ENCODE measurements at regions not wholly inside any gene's neighbourhood (a gene's known extent, or its start where the extent isn't known, plus 50 kb on each side); places are given as distances from the start of the nearest gene placed in this dataset.

DNA sequence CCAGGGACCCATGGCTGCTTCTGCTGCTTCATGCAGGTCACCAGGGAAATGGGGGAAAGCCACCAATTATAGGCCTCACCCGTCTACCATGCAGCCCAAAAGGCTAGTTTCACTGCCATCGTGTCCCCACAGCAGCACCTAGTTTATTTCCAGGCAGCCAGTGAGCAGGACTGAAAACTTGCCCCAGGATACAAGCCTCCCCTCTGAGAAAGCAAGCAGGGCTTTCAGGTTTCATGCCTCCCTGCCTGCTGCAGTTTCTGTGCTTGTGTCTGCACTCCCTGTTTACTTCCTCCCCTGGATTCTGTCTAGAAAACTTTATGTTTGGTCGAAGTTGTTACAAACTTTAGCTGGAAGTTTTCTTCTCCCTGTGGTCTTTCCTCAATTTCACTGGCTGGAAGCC lies 319.1 kb downstream of the ANXA1 start:
- no peak for DNase-seq

DNA sequence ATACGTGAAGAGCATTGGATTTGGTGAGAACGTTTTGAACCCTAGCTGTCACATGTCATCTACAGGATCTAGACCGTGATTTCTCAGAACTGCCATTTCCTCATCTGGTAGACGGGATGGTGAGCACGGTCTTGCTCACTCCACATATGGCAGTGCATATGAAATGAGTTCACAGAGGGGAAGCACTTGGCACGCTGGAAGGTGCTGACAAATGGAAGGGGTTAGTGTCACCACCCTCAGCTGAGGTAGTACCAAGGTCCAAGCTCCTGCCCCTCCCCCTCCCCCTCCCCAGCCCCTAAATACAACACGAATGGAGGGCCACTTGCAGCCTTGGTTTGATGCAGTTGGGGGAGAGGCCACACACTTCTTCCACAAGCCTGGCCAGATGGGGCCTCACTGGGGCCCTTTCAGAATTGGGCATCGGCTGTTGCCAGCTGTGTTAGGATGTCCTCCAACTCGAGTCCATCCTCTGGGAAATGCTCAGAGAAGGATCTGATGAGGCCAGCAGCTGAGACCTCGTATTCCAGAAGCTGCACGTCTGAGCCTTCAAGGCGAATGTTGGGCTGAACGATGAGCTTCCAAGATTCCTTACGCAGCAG lies 322.4 kb downstream of the ANXA1 start:
- DNase-seq: no peak

DNA sequence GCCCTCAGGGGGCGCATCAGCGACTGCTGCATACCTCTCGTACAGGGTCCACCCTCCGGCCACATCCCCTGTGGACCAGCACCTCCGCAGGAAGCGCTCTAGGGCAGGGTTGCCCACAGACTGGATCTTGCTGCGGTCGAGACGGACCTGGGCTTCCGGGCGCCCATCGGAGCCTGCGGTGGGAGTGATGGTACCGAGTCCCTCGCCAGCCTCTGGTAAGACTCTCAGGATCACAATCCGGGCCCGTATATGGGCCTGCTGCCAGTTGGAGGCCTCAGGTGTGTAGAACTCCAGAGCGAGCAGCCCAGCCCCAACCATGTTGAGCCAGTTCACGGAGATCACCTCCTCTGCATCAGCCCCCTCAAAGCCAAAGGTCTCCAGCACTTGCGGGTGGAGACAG lies 323.0 kb downstream of the ANXA1 start:
- DNase-seq: no peak

DNA sequence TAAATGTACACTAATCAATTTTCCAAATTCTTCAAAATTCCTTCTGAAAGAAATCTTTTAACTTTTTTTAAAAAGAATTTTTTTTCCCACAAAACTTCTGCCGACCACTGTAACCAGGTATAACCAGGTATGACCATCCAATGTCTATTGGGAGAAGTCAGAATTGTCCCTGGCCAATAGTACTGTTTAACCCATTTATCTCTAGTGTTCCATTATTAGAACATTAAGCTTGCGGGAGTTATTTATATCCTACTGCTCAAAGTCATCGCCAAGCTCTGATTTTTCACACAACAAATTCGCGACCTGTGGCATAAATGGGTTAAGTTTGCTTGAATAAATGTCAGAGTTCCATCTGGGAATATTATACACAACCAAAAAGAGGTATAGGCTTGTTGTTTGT lies 343.2 kb downstream of the ANXA1 start:
- no peak for DNase-seq

DNA sequence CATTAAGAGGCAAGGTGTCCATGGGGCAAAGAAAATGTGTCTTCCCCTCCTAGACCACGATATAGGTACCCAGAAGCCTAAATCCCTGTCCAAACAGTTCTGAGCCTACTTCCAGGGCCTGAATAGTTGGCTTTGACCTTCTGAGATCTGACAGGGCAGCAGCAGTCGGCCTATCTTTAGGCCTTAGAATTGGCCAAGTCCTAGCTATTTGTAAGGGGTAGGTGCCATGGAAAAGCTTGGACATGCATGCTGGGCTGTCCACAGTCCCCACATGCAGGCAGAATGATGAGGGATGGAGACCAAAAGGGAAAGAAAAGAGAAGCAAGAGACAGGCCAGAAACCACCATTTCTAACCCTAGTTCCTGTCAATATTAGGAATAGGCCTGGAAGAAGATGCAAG lies 346.1 kb downstream of the ANXA1 start:
- no peak for DNase-seq

DNA sequence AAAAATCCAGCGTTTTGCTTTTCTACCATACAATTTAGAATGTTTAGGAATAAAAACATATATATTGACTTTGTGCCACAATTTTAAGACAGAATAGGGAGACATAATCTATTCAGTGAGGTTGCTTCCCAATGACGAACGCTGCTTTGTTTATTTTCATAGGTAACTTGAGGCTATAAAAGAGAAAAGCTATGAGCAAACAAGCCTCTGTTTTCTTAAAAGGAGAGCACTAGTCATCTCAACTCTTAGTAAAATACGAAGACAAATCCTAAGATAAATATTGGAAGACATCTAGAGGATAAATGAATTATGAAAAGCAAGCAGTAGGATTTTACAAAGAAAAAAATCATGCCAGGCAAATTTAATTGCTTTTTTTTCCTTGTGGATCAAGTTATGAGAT lies 363.6 kb downstream of the ANXA1 start:
- DNase-seq: no peak

DNA sequence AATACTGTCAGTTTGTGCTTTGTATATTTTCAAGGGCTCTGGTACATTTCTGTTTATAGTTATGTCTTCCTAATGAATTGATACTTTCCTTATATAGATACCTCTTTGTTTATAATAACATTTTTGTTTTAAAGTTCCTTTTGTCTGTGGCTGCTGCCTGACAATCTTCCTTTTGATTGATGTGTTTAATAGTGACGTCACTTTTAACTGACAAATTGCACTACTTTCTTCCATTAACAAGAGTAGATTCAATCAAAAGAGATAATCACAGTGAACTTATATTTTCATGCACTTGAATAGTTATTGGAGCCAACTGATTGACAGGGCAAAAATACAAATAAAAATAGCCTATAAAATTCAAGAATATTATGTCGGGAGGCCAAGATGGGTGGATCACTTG lies 371.7 kb downstream of the ANXA1 start:
- no peak for DNase-seq

DNA sequence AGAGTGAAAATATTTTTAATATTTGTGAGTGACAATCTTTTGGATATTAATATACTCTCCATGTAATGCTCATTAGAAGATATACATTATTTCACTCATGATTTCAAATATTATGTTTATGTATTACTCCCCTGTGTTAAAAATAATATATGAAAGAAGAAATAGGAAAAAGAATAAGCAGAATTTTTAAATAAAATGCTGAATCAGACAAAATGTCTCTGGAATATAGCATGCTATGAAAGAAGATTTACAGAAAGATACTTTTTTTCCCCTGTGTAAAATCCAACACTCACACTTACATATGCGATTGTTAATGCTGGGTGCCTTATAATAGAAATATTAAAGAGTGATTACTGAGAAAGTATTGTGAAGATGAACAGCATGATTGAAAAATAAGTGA lies 373.7 kb downstream of the ANXA1 start:
- no peak for DNase-seq

DNA sequence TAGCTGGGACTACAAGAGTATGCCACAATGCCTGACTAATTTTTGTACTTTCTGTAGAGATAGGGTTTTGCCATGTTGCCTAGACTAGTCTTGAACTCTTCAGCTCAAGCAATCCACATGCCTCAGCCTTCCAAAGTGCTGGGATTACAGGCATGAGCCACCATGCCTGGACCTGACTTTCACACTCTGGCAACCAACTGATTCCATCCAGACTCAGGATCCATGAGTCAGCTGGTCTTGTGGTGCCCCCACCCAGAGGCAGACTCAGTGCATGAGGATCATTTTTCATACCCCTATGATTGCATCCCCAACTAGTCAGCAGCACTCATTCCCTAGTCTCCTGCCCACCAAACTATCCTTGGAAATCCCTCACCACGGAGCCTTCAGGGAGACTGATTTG lies 375.9 kb downstream of the ANXA1 start:
- DNase-seq: no peak

DNA sequence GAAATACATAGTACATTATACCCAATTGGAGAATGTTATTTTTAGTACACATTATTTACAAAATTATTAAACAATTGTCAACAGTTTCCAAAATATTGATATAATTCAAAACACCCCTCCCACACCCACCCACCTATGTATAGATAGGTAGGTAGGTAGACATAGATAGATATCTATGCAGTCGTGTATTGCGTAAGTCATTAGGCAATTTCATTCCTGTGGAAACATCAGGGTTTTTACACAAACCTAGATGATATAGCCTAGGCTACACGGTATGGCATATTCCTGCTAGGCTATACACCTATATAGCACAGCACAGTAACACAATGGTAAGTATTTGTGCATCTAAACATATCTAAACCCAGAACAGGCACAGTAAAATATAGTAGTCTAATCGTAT lies 377.3 kb downstream of the ANXA1 start:
- DNase-seq: no peak

DNA sequence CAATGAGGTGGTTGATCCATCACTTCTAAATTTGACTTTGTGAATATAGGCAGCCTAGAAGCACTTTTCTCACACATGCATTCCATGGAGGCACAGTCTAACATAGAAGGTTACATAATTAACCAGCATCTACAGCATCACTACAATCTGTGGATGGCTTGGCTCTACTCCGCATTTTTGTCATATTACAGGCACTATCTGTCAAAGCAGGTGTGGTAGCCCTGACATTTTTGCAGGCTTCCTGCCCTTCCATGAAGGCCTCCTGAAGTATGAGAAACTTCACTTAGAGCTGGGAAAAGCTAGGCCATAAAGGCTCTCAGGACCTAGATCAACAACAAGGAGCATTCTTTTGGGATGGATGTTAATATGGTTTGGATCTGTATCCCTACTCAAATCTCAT lies 378.0 kb downstream of the ANXA1 start:
- DNase-seq: no peak

DNA sequence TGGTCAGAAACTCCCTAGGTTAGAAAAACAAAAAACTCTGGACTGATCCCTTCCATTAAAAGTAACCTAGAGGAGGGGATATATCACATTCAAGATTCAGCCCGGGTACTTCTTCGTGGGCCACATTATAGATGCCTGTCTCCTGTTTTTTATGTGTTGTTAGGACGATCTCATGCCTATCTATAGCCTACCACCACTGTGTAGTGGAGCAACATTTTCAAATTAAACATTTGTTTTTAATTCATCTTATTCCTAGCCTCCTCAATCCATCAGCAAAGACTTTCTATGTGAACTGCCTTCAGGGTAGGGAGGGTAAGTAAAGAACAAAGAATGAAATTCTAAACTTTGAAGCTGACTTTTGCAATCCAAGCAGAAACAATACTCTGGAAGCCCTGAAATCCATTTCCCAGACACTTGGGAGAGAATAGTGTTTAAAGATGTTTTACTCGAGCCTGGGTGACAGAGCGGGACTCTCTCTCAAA lies 379.4 kb downstream of the ANXA1 start:
- DNase-seq: no peak

DNA sequence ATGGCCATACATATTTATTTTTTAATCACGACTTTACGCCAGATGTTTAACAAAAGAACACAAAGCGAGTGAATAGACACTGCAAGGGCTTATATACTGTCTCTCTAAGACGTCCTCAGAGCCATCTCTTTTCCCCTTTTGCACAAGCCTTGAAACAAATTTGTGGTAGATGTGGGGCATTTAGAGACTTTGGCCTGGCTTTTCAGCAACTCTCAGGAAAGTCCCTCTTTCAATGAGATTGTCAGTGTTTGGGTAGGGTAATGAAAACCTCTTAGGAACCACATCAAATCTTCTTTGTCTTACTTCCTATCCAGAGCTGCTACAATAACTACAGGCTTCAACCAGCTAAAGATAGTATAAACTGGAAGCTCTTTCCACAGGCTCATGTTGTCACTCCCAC lies 380.0 kb downstream of the ANXA1 start:
- no peak for DNase-seq

DNA sequence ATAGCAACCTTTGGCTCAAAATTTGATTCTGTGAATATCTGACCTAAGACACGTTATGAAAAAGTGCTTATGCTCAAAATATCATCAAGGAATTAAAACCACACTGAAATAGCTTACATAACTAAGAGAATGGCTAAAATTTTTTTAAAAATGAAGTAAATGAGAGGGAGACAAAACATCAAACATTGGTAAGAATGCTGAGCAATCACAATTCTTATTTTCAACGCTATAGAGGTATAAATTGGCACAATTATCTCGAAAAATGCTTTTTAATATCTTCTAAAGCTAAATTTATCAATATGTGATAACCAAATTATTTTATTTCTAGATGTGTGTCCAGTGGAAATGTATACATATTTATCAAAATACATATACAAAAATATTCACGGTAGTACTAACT lies 381.3 kb downstream of the ANXA1 start:
- DNase-seq: no peak

DNA sequence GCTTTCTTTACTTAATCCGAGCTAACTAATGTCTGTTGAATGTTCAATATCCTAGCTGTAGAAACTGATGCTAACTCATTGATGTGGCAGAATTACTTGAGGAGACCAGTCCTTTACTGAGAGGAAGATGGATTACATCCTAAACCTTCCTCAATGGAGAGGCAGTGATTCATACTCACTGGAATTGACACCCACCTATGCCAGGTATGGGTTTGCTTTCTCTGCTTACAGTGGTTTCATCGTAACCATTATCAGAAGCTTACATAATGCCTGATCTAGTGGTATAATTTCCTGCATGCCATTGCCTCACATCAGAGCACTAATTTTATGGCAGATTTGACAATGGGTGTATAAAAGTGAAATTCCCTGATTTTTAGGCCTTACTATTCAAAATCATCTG lies 384.7 kb downstream of the ANXA1 start:
- DNase-seq: no peak

DNA sequence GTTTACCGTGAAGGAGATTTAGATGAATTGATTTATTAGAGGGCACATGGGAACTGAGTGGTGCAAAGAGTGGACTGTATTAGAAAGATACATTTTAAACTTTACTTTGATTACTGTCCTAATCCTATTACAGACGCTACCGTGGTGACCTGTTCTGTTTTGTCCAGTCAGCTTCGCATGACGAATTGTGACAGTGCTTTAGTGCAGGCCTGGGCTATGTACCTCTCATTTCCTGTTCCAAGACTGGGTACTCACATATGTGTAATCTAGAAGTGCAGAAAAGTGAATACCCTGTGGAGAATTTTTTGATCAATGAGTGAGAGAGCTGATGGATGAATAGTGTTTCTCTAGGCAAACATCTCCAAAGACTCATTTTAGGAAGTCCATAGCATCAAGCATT lies 385.9 kb downstream of the ANXA1 start:
- no peak for DNase-seq

DNA sequence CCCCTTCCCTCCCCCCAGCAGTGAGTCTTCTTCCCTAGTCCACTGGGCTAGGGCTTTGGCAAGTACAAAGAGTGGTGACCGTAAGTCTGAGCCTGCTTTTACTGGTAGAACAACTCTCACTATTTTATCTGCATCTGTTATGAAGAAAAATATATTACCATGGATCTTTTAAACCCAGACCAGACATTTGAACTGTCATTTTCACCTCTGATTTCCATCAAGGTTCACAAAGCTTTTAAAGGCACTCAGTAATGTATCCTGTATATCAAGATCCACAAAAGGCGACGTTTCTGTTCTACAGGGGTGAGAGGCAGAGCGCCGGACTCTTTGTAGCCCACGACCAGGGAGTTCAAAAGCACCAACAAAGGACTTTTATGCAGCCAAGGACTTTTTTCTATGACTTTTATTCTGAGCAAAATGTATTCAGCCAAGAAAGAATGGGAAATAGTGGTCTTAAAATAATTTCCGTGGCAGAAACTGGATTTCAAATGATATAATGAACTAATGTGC lies 388.3 kb downstream of the ANXA1 start:
- no peak for DNase-seq

DNA sequence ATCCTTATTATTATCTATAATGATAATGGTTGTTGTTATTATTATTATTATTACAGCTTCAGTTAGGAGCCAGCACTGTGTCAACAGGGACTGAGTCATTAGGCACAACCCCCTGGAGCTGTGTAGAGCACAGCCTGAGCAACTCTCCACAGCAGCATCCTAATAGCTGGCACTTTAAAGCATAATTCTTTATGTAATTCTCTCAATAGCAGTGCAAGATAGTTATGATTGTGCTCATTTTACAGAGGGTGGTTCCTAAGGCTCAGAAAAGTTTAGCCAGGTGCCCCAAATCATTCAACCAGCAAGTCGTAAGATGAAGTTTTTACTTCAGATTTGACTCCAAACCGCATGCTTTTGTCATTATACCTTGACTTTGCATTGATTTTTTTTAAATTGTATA lies 390.3 kb downstream of the ANXA1 start:
- DNase-seq: no peak

DNA sequence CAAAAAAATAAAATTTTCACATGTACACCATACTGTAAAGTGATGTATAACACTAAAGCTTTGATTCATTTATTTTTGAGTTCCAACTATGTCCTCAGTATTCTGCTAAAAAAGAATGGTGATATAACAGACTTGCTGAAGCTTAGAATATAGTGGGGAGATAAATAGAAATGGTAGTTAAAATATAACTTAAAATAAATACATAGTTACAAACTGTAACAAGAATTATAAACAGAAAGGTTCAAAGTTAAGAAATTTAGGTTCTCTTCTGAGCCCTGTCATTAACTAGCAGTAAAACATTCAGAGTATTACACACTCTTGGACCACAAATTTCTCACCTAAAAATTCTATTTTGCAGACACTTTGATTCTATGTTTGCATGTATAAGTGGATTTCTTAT lies 392.1 kb downstream of the ANXA1 start:
- no peak for DNase-seq

DNA sequence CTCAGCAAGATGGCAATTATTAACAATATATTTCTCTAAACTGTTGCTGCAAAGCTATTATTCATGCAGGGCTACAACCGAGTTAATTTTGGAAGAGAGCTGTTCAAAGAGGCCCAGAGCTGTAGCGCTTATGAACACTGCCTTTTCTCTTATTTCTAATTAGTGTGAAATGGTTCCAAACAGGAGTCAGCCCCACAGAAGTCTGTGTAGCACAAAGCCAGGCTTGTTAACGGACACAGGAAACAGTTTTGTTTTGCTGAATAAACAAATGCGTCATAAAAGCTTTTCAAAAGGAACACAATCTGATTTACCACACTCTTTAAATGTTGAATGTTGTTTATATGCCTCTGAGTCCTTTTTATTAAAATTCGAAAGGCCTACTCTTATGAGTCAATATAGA lies 396.5 kb downstream of the ANXA1 start:
- DNase-seq: no peak

DNA sequence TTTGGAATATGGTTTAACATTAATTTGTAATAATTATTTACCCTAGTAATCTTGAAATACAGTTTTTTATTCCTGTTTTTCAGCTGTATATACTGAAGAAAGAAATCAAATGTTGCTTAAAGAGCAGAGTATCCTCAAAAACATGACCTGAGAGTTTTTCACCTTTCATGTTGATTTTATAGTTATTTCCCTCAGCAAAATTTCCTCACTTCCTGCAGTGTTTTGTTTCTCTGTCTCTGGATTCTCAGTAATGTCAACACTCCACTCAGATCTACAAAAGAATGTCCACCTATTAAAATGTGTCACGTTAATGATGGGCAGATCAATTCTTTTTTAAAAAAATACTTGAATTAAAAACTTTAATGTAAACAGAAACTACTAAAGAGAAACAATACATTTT lies 398.3 kb downstream of the ANXA1 start:
- DNase-seq: no peak

DNA sequence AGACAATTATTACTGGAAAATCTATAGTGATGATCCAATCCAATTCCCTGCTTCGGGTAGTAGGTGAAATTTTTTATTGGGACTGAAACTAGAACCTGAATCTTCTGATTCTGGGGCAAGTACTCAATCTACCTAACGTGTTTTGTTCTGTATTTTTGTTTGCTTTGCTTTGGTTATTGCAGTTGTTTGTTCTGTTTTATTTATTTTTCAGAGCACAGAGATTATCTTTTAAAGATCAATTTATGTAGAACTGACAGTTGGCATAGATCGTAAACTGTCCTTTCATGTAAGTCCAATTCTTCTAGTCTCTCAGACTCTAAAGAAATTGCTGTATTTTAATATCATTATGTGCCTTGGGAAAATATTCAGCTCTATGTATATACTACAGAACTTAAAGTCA lies 401.6 kb downstream of the ANXA1 start:
- no peak for DNase-seq

DNA sequence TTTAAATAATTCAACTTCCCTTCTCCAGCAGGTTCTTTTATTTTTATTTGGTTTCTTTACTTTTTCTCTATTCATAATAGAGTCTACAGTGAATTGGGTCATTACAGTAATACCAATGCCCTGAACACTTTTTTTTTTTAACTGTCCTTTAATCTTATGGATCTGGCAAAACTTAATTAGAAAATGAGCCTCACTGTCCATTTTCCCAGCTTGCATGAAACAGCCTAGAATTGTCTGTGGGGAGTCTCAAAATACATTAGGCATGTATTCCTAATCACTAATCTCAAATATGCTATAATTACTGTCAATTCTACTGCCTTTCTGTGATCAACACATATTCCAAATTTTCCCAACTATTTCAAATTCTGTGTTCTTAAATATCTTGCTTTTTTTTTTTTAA lies 406.8 kb downstream of the ANXA1 start:
- DNase-seq: no peak

DNA sequence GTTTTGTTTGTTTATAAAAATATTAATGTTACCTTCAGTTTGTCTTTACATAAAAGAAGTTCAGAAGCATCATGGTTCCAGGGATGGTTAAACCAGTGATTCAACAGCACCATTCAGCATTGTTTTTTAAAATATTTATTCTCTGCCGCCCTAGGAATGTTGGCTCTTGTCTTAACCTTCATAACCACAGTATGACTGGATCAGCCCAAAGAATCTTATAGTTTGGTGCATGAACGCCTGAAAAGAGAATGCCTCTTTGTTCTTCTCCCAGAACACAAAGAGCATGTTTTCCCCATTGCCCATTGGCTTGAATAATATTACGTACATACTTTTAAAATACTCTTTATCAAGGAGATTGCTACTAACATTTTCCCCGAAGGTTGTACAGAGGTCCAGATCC lies 413.4 kb downstream of the ANXA1 start:
- peak; percentile 18 for DNase-seq

DNA sequence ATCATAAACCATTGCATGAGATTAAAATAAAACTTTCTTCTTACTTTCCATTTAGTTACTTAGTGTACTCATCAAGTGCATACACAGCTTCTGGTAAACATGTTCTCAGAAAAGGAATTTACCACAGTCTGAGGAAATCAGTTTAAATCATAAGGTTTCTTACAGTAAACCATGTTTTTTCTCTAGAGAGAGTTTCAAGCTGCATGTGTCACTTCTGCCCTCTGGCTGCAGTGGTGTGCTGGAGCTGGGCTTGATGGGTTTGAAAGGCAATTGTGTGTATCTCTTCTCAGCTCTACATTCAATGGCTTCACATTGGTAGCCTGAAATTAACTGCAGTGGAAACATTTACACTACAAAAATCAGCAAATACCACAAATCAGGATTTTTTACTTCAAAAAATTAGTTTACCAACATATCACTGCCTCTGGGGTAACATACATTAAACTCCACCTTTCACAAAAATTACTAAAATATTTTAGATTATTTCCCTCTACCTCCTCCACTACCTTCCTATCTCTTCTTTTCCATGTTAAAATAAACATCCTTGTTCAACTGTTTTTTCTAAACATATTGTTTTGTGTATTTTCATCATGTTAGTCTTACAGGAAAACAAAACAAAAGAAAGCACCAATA lies 414.3 kb downstream of the ANXA1 start:
- DNase-seq: peak; percentile 57
